Gastroesophageal sphincter (tissue), 3 donors: ENCODE measurements at regions not wholly inside any gene's neighbourhood (a gene's known extent, or its start where the extent isn't known, plus 50 kb on each side); places are given as distances from the start of the nearest gene placed in this dataset.

Source experiments
- POLR2A ChIP-seq, 2 donors: fragments of 450-650 bp; IDR thresholded peaks; one replicate each; pipeline ENCODE4 v1.6.1; 2017; ENCODE audit warnings: antibody characterized with exemption in 2 of 2, mild to moderate bottlenecking in 2 of 2, moderate library complexity in 1 of 2
- POLR2AphosphoS5 ChIP-seq: sonication (generic); formaldehyde crosslinking; IDR thresholded peaks from one replicate; pipeline ENCODE4 v1.6.1; 2017; ENCODE audit warnings: antibody characterized with exemption
- TF ChIP-seq, protein P1 (sequence below), 4 experiments: fragments of 200-600 bp in 2 of 4; fragments of 450-650 bp in 2 of 4; sonication (generic) in 1 of 4; IDR thresholded peaks; one replicate each; pipeline ENCODE4 v1.5.1; 2017 to 2019; ENCODE audit warnings: antibody characterized with exemption in 4 of 4, mild to moderate bottlenecking in 2 of 4, moderate library complexity in 2 of 4

DNA sequence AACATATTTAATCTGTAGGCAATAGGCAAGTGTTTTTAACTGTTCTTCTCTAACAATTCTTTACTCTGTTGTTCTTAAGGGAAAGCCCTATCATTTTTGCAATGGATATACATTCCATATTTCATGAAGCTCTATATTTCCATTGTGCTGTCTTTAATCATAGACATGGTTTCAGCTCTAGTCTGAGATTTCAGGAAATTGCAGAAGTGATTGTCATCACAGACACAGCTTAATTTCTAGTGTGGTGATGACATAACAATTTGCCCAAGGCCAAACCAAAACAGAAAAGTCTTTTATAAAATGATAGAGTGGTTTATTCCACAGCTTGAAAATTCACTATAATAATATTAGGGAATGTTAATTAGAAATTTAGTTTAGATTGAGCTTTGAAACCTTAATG lies 494.1 kb upstream of the SEMA3A start:
- TF ChIP-seq, protein P1, sequence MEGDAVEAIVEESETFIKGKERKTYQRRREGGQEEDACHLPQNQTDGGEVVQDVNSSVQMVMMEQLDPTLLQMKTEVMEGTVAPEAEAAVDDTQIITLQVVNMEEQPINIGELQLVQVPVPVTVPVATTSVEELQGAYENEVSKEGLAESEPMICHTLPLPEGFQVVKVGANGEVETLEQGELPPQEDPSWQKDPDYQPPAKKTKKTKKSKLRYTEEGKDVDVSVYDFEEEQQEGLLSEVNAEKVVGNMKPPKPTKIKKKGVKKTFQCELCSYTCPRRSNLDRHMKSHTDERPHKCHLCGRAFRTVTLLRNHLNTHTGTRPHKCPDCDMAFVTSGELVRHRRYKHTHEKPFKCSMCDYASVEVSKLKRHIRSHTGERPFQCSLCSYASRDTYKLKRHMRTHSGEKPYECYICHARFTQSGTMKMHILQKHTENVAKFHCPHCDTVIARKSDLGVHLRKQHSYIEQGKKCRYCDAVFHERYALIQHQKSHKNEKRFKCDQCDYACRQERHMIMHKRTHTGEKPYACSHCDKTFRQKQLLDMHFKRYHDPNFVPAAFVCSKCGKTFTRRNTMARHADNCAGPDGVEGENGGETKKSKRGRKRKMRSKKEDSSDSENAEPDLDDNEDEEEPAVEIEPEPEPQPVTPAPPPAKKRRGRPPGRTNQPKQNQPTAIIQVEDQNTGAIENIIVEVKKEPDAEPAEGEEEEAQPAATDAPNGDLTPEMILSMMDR (IDR thresholded peaks at IDR 0.05) = no peak
- no peak for TF ChIP-seq POLR2AphosphoS5
- TF ChIP-seq POLR2A (IDR thresholded peaks at IDR 0.05) = no peak
